ENCODE measurements at regions not wholly inside any gene's neighbourhood (a gene's known extent, or its start where the extent isn't known, plus 50 kb on each side); places are given as distances from the start of the nearest gene placed in this dataset.
A peak's percentile ranks its signal among the peaks of the same experiment; 100 is the strongest.

DNA sequence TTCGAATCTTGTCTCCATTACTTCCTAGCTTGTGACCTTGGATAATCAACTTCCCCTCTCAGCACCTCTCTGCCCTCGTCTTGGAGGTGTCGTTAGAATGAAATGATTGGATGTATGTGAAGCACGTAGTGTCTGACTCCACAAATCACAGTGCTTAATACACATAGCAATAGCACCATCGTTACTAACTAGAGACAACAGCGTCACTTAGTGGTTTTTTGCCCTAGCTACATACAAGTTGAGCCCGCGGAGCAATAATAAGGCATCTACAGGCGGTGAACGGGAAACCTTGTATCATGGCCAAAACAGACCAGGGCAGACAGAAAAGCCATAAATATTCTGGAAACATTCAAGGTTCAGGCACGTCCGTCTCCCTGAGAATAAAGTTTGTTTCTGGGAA, 154.9 kb downstream of the ASCL4 start:
- H3K4me3 ChIP-seq: no peak overlapping the region
- FAIRE-seq: peak; percentile 95
- no peaks in the 10 kb centered on the region; the same call in 1 of the 2 replicates for H4K20me1 ChIP-seq (replicated peaks; ENCODE audit: control insufficient read depth, insufficient read depth, low read length)
- no TSS peak for BruUV-seq (replicated peaks)
- ChIA-PET CTCF (ENCODE audit: low intra/inter-chr PET ratio) (interaction anchor here (1.2 to 1.8 kb wide), 2 partner anchors 37 to 253 kb away, joined by 6 to 8 read pairs; no protein-coding TSS in a partner anchor), POLR2A (no interaction called here)
- peak; percentile 99 for ATAC-seq
- no peaks in the 10 kb centered on the region for H3K36me3 ChIP-seq (ENCODE audit: control insufficient read depth, insufficient read depth, low read length)
- WGBS (ENCODE audit: insufficient coverage, low coverage, missing lambda C conversion rate): 2% methylated on average over 12 of the region's 12 CpGs
- intact Hi-C loops (cut with micrococcal nuclease) (loop anchor here (2.0 kb wide), 1 partner anchor 37 kb away; no protein-coding TSS in a partner anchor), in situ Hi-C loops (cut with MboI) (no loop called here)
- H3K4me1 ChIP-seq (replicated peaks in 1 of 2; ENCODE audit: control insufficient read depth in 2 of 2, insufficient read depth in 2 of 2, low read length in 2 of 2): no peaks in the 10 kb centered on the region
- no peak overlapping the region for H2AFZ ChIP-seq (ENCODE audit: low read depth, low read length)
- no peak overlapping the region for H3K27ac ChIP-seq (ENCODE audit: extremely low read depth, low read depth, low read length)
- H3K27me3 ChIP-seq (ENCODE audit: control insufficient read depth in 2 of 2, insufficient read depth in 2 of 2, low read length in 2 of 2): peaks cover 5 to 19% of the 10 kb centered on the region in 2 experiments; a peak in 3 of 5 replicates
- H3K79me2 ChIP-seq (ENCODE audit: control insufficient read depth, insufficient read depth, low read length): no peaks in the 10 kb centered on the region
- peak; percentile 31 to 62 (median 43) for DNase-seq (ENCODE audit: extremely low read depth in 1 of 4, low spot score in 3 of 4)
- H3K9me1 ChIP-seq (ENCODE audit: control insufficient read depth, insufficient read depth, low read length): no peaks in the 10 kb centered on the region
- no peak overlapping the region for H3K9ac ChIP-seq (ENCODE audit: insufficient read depth in 1 of 2, low read depth in 2 of 2, low read length in 2 of 2)
- H3K4me2 ChIP-seq (ENCODE audit: insufficient read depth, low read length): no peak overlapping the region
- H3K9me3 ChIP-seq (replicated peaks; ENCODE audit: control insufficient read depth, insufficient read depth, low read depth, low read length): no peaks in the 10 kb centered on the region
- TF ChIP-seq MAZ (CRISPR knock-in tag; conservative IDR thresholded peaks at IDR 0.05 in 1 of 2, IDR thresholded peaks at IDR 0.05 in 1 of 2) (0 out of 4 replicates have a peak, but pooled peaks of 1 of the 2 experiments have one; percentile 23), NBN (IDR thresholded peaks at IDR 0.05; ENCODE audit: low read depth) (no peak), ESRRA (IDR thresholded peaks at IDR 0.05; ENCODE audit: borderline replicate concordance, low read depth) (peak; percentile 25; the same call in 1 of the 2 replicates), MBD2 (IDR thresholded peaks at IDR 0.05; ENCODE audit: borderline replicate concordance, low read depth) (no peak), PHF21A (IDR thresholded peaks at IDR 0.05; ENCODE audit: borderline replicate concordance, low read depth) (peak; percentile 69; the same call in 1 of the 2 replicates), RB1 (IDR thresholded peaks at IDR 0.05; ENCODE audit: low read depth) (peak; percentile 34; the same call in 1 of the 2 replicates), CREM (IDR thresholded peaks at IDR 0.05; ENCODE audit: low read depth) (0 out of 2 replicates have a peak, but pooled peaks have one; percentile 24)
- TF ChIP-seq, protein P1, sequence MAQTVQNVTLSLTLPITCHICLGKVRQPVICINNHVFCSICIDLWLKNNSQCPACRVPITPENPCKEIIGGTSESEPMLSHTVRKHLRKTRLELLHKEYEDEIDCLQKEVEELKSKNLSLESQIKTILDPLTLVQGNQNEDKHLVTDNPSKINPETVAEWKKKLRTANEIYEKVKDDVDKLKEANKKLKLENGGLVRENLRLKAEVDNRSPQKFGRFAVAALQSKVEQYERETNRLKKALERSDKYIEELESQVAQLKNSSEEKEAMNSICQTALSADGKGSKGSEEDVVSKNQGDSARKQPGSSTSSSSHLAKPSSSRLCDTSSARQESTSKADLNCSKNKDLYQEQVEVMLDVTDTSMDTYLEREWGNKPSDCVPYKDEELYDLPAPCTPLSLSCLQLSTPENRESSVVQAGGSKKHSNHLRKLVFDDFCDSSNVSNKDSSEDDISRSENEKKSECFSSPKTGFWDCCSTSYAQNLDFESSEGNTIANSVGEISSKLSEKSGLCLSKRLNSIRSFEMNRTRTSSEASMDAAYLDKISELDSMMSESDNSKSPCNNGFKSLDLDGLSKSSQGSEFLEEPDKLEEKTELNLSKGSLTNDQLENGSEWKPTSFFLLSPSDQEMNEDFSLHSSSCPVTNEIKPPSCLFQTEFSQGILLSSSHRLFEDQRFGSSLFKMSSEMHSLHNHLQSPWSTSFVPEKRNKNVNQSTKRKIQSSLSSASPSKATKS (CRISPR knock-in tag; IDR thresholded peaks at IDR 0.05): no peak
- TF ChIP-seq, protein P2, sequence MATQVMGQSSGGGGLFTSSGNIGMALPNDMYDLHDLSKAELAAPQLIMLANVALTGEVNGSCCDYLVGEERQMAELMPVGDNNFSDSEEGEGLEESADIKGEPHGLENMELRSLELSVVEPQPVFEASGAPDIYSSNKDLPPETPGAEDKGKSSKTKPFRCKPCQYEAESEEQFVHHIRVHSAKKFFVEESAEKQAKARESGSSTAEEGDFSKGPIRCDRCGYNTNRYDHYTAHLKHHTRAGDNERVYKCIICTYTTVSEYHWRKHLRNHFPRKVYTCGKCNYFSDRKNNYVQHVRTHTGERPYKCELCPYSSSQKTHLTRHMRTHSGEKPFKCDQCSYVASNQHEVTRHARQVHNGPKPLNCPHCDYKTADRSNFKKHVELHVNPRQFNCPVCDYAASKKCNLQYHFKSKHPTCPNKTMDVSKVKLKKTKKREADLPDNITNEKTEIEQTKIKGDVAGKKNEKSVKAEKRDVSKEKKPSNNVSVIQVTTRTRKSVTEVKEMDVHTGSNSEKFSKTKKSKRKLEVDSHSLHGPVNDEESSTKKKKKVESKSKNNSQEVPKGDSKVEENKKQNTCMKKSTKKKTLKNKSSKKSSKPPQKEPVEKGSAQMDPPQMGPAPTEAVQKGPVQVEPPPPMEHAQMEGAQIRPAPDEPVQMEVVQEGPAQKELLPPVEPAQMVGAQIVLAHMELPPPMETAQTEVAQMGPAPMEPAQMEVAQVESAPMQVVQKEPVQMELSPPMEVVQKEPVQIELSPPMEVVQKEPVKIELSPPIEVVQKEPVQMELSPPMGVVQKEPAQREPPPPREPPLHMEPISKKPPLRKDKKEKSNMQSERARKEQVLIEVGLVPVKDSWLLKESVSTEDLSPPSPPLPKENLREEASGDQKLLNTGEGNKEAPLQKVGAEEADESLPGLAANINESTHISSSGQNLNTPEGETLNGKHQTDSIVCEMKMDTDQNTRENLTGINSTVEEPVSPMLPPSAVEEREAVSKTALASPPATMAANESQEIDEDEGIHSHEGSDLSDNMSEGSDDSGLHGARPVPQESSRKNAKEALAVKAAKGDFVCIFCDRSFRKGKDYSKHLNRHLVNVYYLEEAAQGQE (IDR thresholded peaks at IDR 0.05; ENCODE audit: borderline replicate concordance): peak; percentile 41; the same call in 1 of the 2 replicates
- TF ChIP-seq, protein P2 (CRISPR knock-in tag; IDR thresholded peaks at IDR 0.05; ENCODE audit: low read depth): no peak
- TF ChIP-seq, protein P3, sequence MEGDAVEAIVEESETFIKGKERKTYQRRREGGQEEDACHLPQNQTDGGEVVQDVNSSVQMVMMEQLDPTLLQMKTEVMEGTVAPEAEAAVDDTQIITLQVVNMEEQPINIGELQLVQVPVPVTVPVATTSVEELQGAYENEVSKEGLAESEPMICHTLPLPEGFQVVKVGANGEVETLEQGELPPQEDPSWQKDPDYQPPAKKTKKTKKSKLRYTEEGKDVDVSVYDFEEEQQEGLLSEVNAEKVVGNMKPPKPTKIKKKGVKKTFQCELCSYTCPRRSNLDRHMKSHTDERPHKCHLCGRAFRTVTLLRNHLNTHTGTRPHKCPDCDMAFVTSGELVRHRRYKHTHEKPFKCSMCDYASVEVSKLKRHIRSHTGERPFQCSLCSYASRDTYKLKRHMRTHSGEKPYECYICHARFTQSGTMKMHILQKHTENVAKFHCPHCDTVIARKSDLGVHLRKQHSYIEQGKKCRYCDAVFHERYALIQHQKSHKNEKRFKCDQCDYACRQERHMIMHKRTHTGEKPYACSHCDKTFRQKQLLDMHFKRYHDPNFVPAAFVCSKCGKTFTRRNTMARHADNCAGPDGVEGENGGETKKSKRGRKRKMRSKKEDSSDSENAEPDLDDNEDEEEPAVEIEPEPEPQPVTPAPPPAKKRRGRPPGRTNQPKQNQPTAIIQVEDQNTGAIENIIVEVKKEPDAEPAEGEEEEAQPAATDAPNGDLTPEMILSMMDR (IDR thresholded peaks at IDR 0.05 in 2 of 3, conservative IDR thresholded peaks at IDR 0.05 in 1 of 3; ENCODE audit: insufficient read depth in 2 of 3, low read depth in 1 of 3, low read length in 3 of 3): peak; percentile 73 to 80 (median 80)

Data from K562 (cell line).